Ammon's horn (tissue), 1 donor: ENCODE measurements at regions not wholly inside any gene's neighbourhood (a gene's known extent, or its start where the extent isn't known, plus 50 kb on each side); places are given as distances from the start of the nearest gene placed in this dataset.

ENCODE experiments used
- DNase-seq: peaks from one replicate; pipeline ENCODE4 v3.0.0-alpha.2; 2016; ENCODE audit warnings: low spot score

- no peak for DNase-seq
Measured at GRCh38 chr6:81861281-81861680, 108.8 kb upstream of the TENT5A start.

GRCh38 chr6:81859884-81860283, 107.4 kb upstream of the TENT5A start:
- no peak for DNase-seq

GRCh38 chr6:81857812-81858211, 105.3 kb upstream of the TENT5A start:
- DNase-seq: no peak

- DNase-seq: no peak
Measured at GRCh38 chr6:81856872-81857271, 104.4 kb upstream of the TENT5A start.

- DNase-seq: no peak
Measured at GRCh38 chr6:81854474-81854873, 102.0 kb upstream of the TENT5A start.

GRCh38 chr6:81853975-81854374, 101.5 kb upstream of the TENT5A start:
- DNase-seq: no peak

GRCh38 chr6:81849248-81849647, 96.8 kb upstream of the TENT5A start:
- DNase-seq: no peak

- no peak for DNase-seq
Measured at GRCh38 chr6:81847866-81848265, 95.4 kb upstream of the TENT5A start.

- DNase-seq: no peak
Measured at GRCh38 chr6:81844686-81845085, 92.2 kb upstream of the TENT5A start.

- no peak for DNase-seq
Measured at GRCh38 chr6:81843302-81843701, 90.8 kb upstream of the TENT5A start.

- no peak for DNase-seq
Measured at GRCh38 chr6:81842254-81842653, 89.8 kb upstream of the TENT5A start.

GRCh38 chr6:81838724-81839426, 86.4 kb upstream of the TENT5A start:
- DNase-seq: no peak

- DNase-seq: no peak
Measured at GRCh38 chr6:81838031-81838430, 85.5 kb upstream of the TENT5A start.

- no peak for DNase-seq
Measured at GRCh38 chr6:81834141-81834681, 81.7 kb upstream of the TENT5A start.

- no peak for DNase-seq
Measured at GRCh38 chr6:81832304-81832703, 79.8 kb upstream of the TENT5A start.

- no peak for DNase-seq
Measured at GRCh38 chr6:81831274-81831673, 78.8 kb upstream of the TENT5A start.

GRCh38 chr6:81826784-81827183, 74.3 kb upstream of the TENT5A start:
- no peak for DNase-seq

- no peak for DNase-seq
Measured at GRCh38 chr6:81822568-81822967, 70.1 kb upstream of the TENT5A start.

- DNase-seq: no peak
Measured at GRCh38 chr6:81821449-81821848, 69.0 kb upstream of the TENT5A start.

- no peak for DNase-seq
Measured at GRCh38 chr6:81820980-81821379, 68.5 kb upstream of the TENT5A start.

- DNase-seq: no peak
Measured at GRCh38 chr6:81820422-81820821, 67.9 kb upstream of the TENT5A start.

GRCh38 chr6:81819767-81820166, 67.3 kb upstream of the TENT5A start:
- no peak for DNase-seq

GRCh38 chr6:81818901-81819361, 66.5 kb upstream of the TENT5A start:
- no peak for DNase-seq

GRCh38 chr6:81816380-81816779, 63.9 kb upstream of the TENT5A start:
- no peak for DNase-seq
